Left ventricle myocardium inferior (tissue), 1 donor: ENCODE measurements at regions not wholly inside any gene's neighbourhood (a gene's known extent, or its start where the extent isn't known, plus 50 kb on each side); places are given as distances from the start of the nearest gene placed in this dataset.

Experiments used
- DNase-seq: peaks from one replicate; pipeline ENCODE4 v3.0.0-alpha.2; 2020
- H3K27ac ChIP-seq: fragments of 200-600 bp; replicated peaks from 2 replicates; pipeline ENCODE4 v1.8.0; 2021
- H3K27me3 ChIP-seq: fragments of 200-600 bp; 2 replicates; pipeline ENCODE4 v1.8.0; 2021; ENCODE audit warnings: low read depth
- H3K36me3 ChIP-seq: fragments of 200-600 bp; 2 replicates; pipeline ENCODE4 v1.8.0; 2021
- H3K4me1 ChIP-seq: fragments of 200-600 bp; 2 replicates; pipeline ENCODE4 v1.8.0; 2021
- H3K4me3 ChIP-seq: fragments of 200-600 bp; 2 replicates; pipeline ENCODE4 v1.8.0; 2021; ENCODE audit warnings: mild to moderate bottlenecking, moderate library complexity
- H3K9me3 ChIP-seq: fragments of 200-600 bp; replicated peaks from 2 replicates; pipeline ENCODE4 v1.8.0; 2021
- CTCF ChIP-seq: fragments of 200-600 bp; IDR thresholded peaks from 2 replicates; pipeline ENCODE4 v1.8.0; 2021; ENCODE audit warnings: antibody characterized with exemption, mild to moderate bottlenecking, borderline replicate concordance
- intact Hi-C: fragments of 100-400 bp; cut with micrococcal nuclease; formaldehyde crosslinking; loops from one replicate; pipeline ENCODE4 v1.11.0; 2022
- donor health status: DM: no; HTN: yes; CAD: no; lungs with severe emphysema.

GRCh38 chr2:148578493-148578884 lies 66.1 kb upstream of the EPC2 start:
- no peak overlapping the region for H3K27ac ChIP-seq
- H3K4me1 ChIP-seq, result no peaks in the 10 kb centered on the region
- no peak for DNase-seq
- H3K9me3 ChIP-seq, result no peaks in the 10 kb centered on the region
- no peak for TF ChIP-seq CTCF
- H3K4me3 ChIP-seq, result no peak overlapping the region
- H3K36me3 ChIP-seq, result no peaks in the 10 kb centered on the region
- intact Hi-C loops, result no loop called here
- peaks cover 22% of the 10 kb centered on the region for H3K27me3 ChIP-seq

DNA sequence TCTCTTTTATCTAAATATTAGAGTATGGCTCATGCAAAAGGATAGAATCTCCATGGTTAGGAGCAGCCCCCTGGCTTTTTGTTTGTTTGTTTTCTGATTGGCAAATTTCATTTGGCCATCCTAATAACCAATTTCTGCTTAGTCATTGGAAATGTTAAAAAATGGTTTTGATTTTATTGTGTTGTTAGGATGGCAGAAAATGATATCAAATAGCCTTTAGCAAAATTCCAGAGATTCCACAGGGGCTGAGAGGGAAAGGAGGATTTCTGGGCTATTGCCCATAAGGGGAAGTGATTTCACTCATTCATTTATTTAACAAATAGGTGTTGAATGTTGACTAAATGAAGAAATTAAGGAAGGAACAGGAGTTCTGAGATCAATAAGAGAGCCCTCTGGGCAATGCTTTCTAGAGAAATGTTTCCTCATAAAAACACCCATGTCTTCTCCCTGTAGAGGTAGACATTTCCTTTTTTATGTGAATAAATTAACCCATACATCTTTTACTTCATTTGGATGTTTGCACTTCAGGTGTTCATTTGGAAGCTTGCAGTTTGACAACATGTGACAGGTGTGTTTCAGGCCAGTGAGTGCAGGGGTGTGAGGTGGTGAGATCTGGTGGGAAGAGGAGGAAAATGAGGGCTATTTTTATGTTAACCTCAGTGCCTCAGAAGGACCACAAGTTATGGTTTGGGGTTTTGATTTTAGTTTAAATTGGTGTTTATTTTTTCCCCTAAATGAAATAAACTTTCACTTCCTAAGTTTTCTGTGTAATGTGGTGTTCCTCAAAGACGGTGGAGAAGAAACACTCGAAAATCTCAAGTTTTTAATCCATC lies 61.7 kb upstream of the EPC2 start:
- H3K4me3 ChIP-seq, result no peak overlapping the region
- TF ChIP-seq CTCF, result no peak
- H3K9me3 ChIP-seq, result no peaks in the 10 kb centered on the region
- no peaks in the 10 kb centered on the region for H3K4me1 ChIP-seq
- no peak for DNase-seq
- no peak overlapping the region for H3K27ac ChIP-seq
- H3K27me3 ChIP-seq, result peaks cover 18% of the 10 kb centered on the region
- H3K36me3 ChIP-seq, result no peaks in the 10 kb centered on the region
- intact Hi-C loops, result no loop called here

- no peak overlapping the region for H3K27ac ChIP-seq
- no peaks in the 10 kb centered on the region for H3K9me3 ChIP-seq
- no peak for DNase-seq
- no peak overlapping the region for H3K4me3 ChIP-seq
- intact Hi-C loops, result no loop called here
- TF ChIP-seq CTCF, result no peak
- no peaks in the 10 kb centered on the region for H3K4me1 ChIP-seq
- no peaks in the 10 kb centered on the region for H3K36me3 ChIP-seq
- H3K27me3 ChIP-seq, result no peaks in the 10 kb centered on the region
Observed at GRCh38 chr2:148585696-148586095, 58.9 kb upstream of the EPC2 start.

DNA sequence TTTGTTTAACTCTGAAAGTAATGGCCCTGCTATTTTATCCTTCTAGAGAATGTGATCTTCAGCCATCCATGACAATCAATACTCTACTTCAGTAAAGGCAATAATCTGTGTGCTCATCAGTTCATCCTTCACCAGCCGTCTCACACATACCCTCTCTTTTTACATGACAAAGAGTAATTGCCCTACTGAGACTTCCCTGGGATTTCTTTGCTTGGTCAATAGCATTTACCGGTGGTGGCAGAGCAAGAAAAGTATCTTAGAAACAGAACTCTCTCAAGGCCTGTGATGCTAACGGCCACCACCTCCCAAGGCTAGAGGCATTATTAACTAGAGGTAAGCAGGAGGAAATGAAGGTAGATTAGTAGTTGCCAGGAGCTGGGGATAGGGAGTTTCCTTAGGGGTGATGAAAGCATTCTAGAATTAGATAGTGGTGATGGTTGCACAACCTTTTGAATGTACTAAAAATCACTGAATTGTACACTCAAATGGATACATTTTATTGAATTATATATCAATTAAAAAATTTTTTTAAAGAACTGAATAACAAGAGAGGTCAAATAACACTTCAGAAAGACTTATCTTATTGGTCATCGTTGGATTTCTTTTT lies 57.9 kb upstream of the EPC2 start:
- no peak overlapping the region for H3K4me3 ChIP-seq
- no peaks in the 10 kb centered on the region for H3K36me3 ChIP-seq
- H3K27me3 ChIP-seq, result no peaks in the 10 kb centered on the region
- no peak overlapping the region for H3K27ac ChIP-seq
- no peak for TF ChIP-seq CTCF
- DNase-seq, result no peak
- no peaks in the 10 kb centered on the region for H3K9me3 ChIP-seq
- intact Hi-C loops, result no loop called here
- no peaks in the 10 kb centered on the region for H3K4me1 ChIP-seq

- Histone ChIP-seq H3K27me3 (no peaks in the 10 kb centered on the region), H3K4me1 (no peaks in the 10 kb centered on the region), H3K36me3 (no peaks in the 10 kb centered on the region), H3K9me3 (no peaks in the 10 kb centered on the region), H3K27ac (no peak overlapping the region), H3K4me3 (no peak overlapping the region)
- no peak for TF ChIP-seq CTCF
- intact Hi-C loops, result no loop called here
- DNase-seq, result no peak
Observed at GRCh38 chr2:148590612-148591011, 53.9 kb upstream of the EPC2 start.
